HepG2 (cell line): ENCODE measurements at regions not wholly inside any gene's neighbourhood (a gene's known extent, or its start where the extent isn't known, plus 50 kb on each side); places are given as distances from the start of the nearest gene placed in this dataset.

Experiments
- FOXJ3 ChIP-seq: sonication (generic); formaldehyde crosslinking; IDR thresholded peaks from 2 replicates; pipeline ENCODE4 v1.4.0; 2020; ENCODE audit warnings: missing genetic modification reagents, mild to moderate bottlenecking, borderline replicate concordance
- SMC3 ChIP-seq: IDR thresholded peaks from 2 replicates; pipeline ENCODE4 v1.6.1; 2011; ENCODE audit warnings: low read length, improper control_type of control experiment
- U2AF1 ChIP-seq: fragments of 200-400 bp; formaldehyde crosslinking; optimal IDR thresholded peaks from 2 replicates; pipeline ENCODE3; 2017; ENCODE audit warnings: mild to moderate bottlenecking, low read depth, low read length
- ZFP37 ChIP-seq: sonication (generic); formaldehyde crosslinking; IDR thresholded peaks from 2 replicates; pipeline ENCODE4 v1.4.0; 2020; ENCODE audit warnings: missing genetic modification reagents, borderline replicate concordance
- ZNF782 ChIP-seq: sonication (generic); formaldehyde crosslinking; IDR thresholded peaks from 2 replicates; pipeline ENCODE4 v1.4.0; 2020; ENCODE audit warnings: missing genetic modification reagents, mild to moderate bottlenecking, borderline replicate concordance
- TF ChIP-seq, protein P1 (sequence below): sonication (generic); formaldehyde crosslinking; conservative IDR thresholded peaks from 2 replicates; pipeline ENCODE4 v1.8.1; 2023; ENCODE audit warnings: missing genetic modification reagents

DNA sequence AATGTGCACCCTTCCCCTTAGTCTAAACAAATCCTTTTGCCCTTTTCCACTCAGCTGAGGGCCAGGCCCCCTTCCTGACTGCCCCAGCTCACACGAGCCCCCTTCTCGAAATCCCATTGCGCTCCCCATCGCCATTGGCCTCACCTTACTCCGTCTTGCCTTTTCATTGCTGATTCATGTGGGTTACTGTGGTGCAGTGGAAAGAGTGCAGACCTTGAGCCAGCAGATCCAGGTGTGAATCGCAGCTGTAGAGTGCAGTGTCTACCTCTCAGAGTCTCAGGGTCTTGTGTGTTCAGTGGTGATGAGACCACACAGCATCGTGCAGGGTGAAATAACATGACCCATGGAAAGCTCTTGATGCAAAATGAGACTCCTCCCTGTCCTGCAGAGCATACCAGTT is 132.4 kb upstream of the APCDD1 start:
- TF ChIP-seq SMC3 (no peak), U2AF1 (no peak), FOXJ3 (CRISPR knock-in tag) (no peak), ZNF782 (CRISPR knock-in tag) (no peak), ZFP37 (CRISPR knock-in tag) (no peak)
- TF ChIP-seq, protein P1, sequence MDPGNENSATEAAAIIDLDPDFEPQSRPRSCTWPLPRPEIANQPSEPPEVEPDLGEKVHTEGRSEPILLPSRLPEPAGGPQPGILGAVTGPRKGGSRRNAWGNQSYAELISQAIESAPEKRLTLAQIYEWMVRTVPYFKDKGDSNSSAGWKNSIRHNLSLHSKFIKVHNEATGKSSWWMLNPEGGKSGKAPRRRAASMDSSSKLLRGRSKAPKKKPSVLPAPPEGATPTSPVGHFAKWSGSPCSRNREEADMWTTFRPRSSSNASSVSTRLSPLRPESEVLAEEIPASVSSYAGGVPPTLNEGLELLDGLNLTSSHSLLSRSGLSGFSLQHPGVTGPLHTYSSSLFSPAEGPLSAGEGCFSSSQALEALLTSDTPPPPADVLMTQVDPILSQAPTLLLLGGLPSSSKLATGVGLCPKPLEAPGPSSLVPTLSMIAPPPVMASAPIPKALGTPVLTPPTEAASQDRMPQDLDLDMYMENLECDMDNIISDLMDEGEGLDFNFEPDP (CRISPR knock-in tag) = no peak
